ENCODE measurements at regions not wholly inside any gene's neighbourhood (a gene's known extent, or its start where the extent isn't known, plus 50 kb on each side); places are given as distances from the start of the nearest gene placed in this dataset.

DNA sequence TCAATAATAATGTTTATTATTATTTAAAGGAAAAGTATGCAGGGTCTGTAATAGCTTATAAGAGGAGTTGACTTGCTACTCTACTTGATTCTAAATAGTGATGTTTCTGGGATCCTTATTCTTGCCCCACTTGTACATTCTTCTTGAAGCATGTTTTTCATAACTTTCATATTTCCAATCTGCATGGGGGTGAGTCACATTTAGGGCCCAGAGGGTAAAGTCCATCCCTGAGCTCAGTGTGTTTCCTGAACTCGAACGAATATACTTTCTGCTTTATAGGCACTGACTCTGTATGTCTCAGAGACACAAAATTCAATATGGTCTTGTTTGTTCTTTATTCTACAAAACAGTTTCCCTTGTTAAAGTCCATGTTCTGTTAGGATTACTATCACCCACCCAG lies 61.0 kb upstream of the SMIM30 start:
- no peak for TF ChIP-seq CTCF (IDR thresholded peaks at IDR 0.05)
- TF ChIP-seq EZH2 (IDR thresholded peaks at IDR 0.05): no peak
